K562 (cell line): ENCODE measurements at regions not wholly inside any gene's neighbourhood (a gene's known extent, or its start where the extent isn't known, plus 50 kb on each side); places are given as distances from the start of the nearest gene placed in this dataset.
A peak's percentile ranks its signal among the peaks of the same experiment; 100 is the strongest.

Experiments used
- ATAC-seq: fragments of 200-7000 bp; cut with Tn5 transposase; 3 replicates; pipeline ENCODE4 v1.9.1; 2020; ENCODE audit warnings: moderate library complexity
- BruUV-seq: library from RNA; stranded (reverse); fragments of 400-500 nt; replicated peaks from 2 replicates; lab custom pipeline; 2021; lab: Mats Ljungman, UMichigan
- CTCF ChIA-PET: fragments of 300-600 bp; formaldehyde crosslinking; extraction: SDS; loops from one replicate; lab custom pipeline; 2021; ENCODE audit warnings: low intra/inter-chr PET ratio; lab: Yijun Ruan, JAX
- POLR2A ChIA-PET: fragments of 300-600, 350-650 bp; sonication (Branson Sonifier 250); formaldehyde crosslinking; extraction: SDS; loops from one replicate; lab custom pipeline; 2021; ENCODE audit warnings: antibody characterized with exemption, inconsistent platforms; lab: Yijun Ruan, JAX
- DNase-seq, 4 experiments: peaks; one replicate each; pipeline versions ENCODE4 v3.0.0 to v3.0.0-alpha.2; 2011 to 2018; ENCODE audit warnings: low spot score in 3 of 4, mixed read lengths in 3 of 4; ENCODE audit errors: extremely low read depth in 1 of 4
- FAIRE-seq: peaks from 2 replicates; lab custom pipeline; 2011; peaks lifted over from hg19 to GRCh38; lab: Jason Lieb, UNC
- H2AFZ ChIP-seq: 2 replicates; pipeline ENCODE4 v1.6.0; 2011; ENCODE audit warnings: low read depth, low read length, control low read depth, inconsistent platforms
- H3K27ac ChIP-seq: fragments of 200-600 bp; 3 replicates; pipeline ENCODE4 v1.8.0; 2011; ENCODE audit warnings: low read depth, mild to moderate bottlenecking, control low read depth, inconsistent platforms, low read length, moderate library complexity, mixed read lengths; ENCODE audit errors: extremely low read depth
- H3K27me3 ChIP-seq, 2 experiments: fragments of 300-600 bp in 1 of 2; 2 replicates in 1 of 2; 3 replicates in 1 of 2; pipeline versions ENCODE4 v1.6.0 to v1.8.0; 2011; ENCODE audit warnings: inconsistent platforms in 2 of 2, low read length in 2 of 2, mild to moderate bottlenecking in 1 of 2, mixed read lengths in 1 of 2, moderate library complexity in 1 of 2; ENCODE audit not compliant: control insufficient read depth in 2 of 2, insufficient read depth in 2 of 2
- H3K36me3 ChIP-seq: fragments of 300-600 bp; 3 replicates; pipeline ENCODE4 v1.8.0; 2011; ENCODE audit warnings: mild to moderate bottlenecking, low read length, inconsistent platforms; ENCODE audit not compliant: control insufficient read depth, insufficient read depth
- H3K4me1 ChIP-seq, 2 experiments: fragments of 200-600 bp in 1 of 2; replicated peaks in 1 of 2; 2 replicates in 1 of 2; 3 replicates in 1 of 2; pipeline versions ENCODE4 v1.5.1 to v1.8.0; 2011; ENCODE audit warnings: inconsistent platforms in 2 of 2, low read length in 2 of 2, mild to moderate bottlenecking in 1 of 2, mixed read lengths in 1 of 2, moderate library complexity in 1 of 2; ENCODE audit not compliant: control insufficient read depth in 2 of 2, insufficient read depth in 2 of 2
- H3K4me2 ChIP-seq: 2 replicates; pipeline ENCODE4 v1.6.1; 2011; ENCODE audit warnings: low read length, control low read depth, inconsistent platforms, mixed read lengths; ENCODE audit not compliant: insufficient read depth
- H3K4me3 ChIP-seq: fragments of 200-600 bp; sonication (generic), shearing (Covaris generic); 2 replicates; pipeline ENCODE4 v1.5.1; 2016; ENCODE audit warnings: control low read depth, inconsistent platforms
- H3K79me2 ChIP-seq: fragments of 200-600 bp; 3 replicates; pipeline ENCODE4 v1.8.0; 2011; ENCODE audit warnings: low read length, inconsistent platforms; ENCODE audit not compliant: control insufficient read depth, insufficient read depth
- H3K9ac ChIP-seq, 2 experiments: 2 replicates each; pipeline versions ENCODE4 v1.6.0 to v1.6.1; 2011; ENCODE audit warnings: low read depth in 2 of 2, low read length in 2 of 2, control low read depth in 1 of 2, inconsistent platforms in 1 of 2, mild to moderate bottlenecking in 1 of 2, mixed read lengths in 1 of 2; ENCODE audit not compliant: insufficient read depth in 1 of 2
- H3K9me1 ChIP-seq: one replicate; pipeline ENCODE4 v1.6.0; 2011; ENCODE audit warnings: inconsistent platforms, mild to moderate bottlenecking, low read length, moderate library complexity; ENCODE audit not compliant: control insufficient read depth, insufficient read depth
- H3K9me3 ChIP-seq: replicated peaks from 2 replicates; pipeline ENCODE4 v1.5.1; 2011; ENCODE audit warnings: low read depth, low read length, inconsistent platforms; ENCODE audit not compliant: control insufficient read depth, insufficient read depth
- H4K20me1 ChIP-seq: replicated peaks from 2 replicates; pipeline ENCODE4 v1.6.1; 2011; ENCODE audit warnings: low read length, inconsistent platforms, mixed read lengths; ENCODE audit not compliant: control insufficient read depth, insufficient read depth
- MIER1 ChIP-seq: fragments of 450-650 bp; IDR thresholded peaks from 2 replicates; pipeline ENCODE4 v1.6.1; 2016; ENCODE audit warnings: antibody characterized with exemption, mild to moderate bottlenecking, low read depth
- ZKSCAN1 ChIP-seq: fragments of 150-350 bp; IDR thresholded peaks from 2 replicates; pipeline ENCODE4 v1.6.1; 2016; ENCODE audit warnings: low read depth, low read length
- ZNF592 ChIP-seq: fragments of 450-650 bp; IDR thresholded peaks from 2 replicates; pipeline ENCODE4 v1.6.1; 2017; ENCODE audit warnings: antibody characterized with exemption, mild to moderate bottlenecking
- WGBS: fragments of 100-300 bp; shearing (Covaris generic); methylation state at CpG from one replicate; pipeline ENCODE4 v1.1.6; 2016; ENCODE audit warnings: low coverage, mixed read lengths; ENCODE audit not compliant: insufficient coverage; ENCODE audit errors: missing lambda C conversion rate; 5-methylcytosine and 5-hydroxymethylcytosine counted together
- in situ Hi-C: fragments of 300-500 bp; cut with MboI; formaldehyde crosslinking; loops from 4 replicates; pipeline ENCODE4 v1.15.0; 2018; ENCODE audit warnings: inconsistent platforms, mixed read lengths
- intact Hi-C: fragments of 100-400 bp; cut with micrococcal nuclease; formaldehyde crosslinking; loops from 2 replicates; pipeline ENCODE4 v1.14.2; 2022

- POLR2A ChIA-PET = no interaction called here
- Histone ChIP-seq H3K9ac (no peak overlapping the region), H3K9me1 (no peaks in the 10 kb centered on the region)
- TF ChIP-seq ZKSCAN1 (peak; percentile 78), MIER1 (no peak)
- TF ChIP-seq, all 486 proteins: peak for 1
- Histone ChIP-seq H4K20me1 (no peaks in the 10 kb centered on the region), H3K4me1 (no peaks in the 10 kb centered on the region), H3K36me3 (no peaks in the 10 kb centered on the region), H3K9me3 (no peaks in the 10 kb centered on the region), H3K4me3 (no peak overlapping the region), H3K27me3 (no peaks in the 10 kb centered on the region), H3K27ac (no peak overlapping the region), H3K4me2 (no peak overlapping the region), H3K79me2 (no peaks in the 10 kb centered on the region), H2AFZ (no peak overlapping the region)
- BruUV-seq = no TSS peak
- in situ Hi-C loops (no loop called here), intact Hi-C loops (no loop called here)
- no peak for FAIRE-seq
- no peak for ATAC-seq
- 0% methylated on average over 2 of the region's 2 CpGs for WGBS
- DNase-seq = no peak
- CTCF ChIA-PET = no interaction called here
Measured at GRCh38 chr13:31864307-31864706, 125.0 kb downstream of the RXFP2 start.

GRCh38 chr13:31866099-31866498 lies 126.8 kb downstream of the RXFP2 start:
- POLR2A ChIA-PET = no interaction called here
- no peak overlapping the region for H3K4me2 ChIP-seq
- intact Hi-C loops (no loop called here), in situ Hi-C loops (no loop called here)
- FAIRE-seq = no peak
- no peak overlapping the region for H3K27ac ChIP-seq
- H4K20me1 ChIP-seq = no peaks in the 10 kb centered on the region
- H3K9ac ChIP-seq = no peak overlapping the region
- no peak overlapping the region for H2AFZ ChIP-seq
- no peaks in the 10 kb centered on the region for H3K79me2 ChIP-seq
- no peaks in the 10 kb centered on the region for H3K36me3 ChIP-seq
- H3K4me1 ChIP-seq = no peaks in the 10 kb centered on the region
- BruUV-seq = no TSS peak
- H3K9me1 ChIP-seq = no peaks in the 10 kb centered on the region
- CTCF ChIA-PET = no interaction called here
- H3K9me3 ChIP-seq = no peaks in the 10 kb centered on the region
- no peak overlapping the region for H3K4me3 ChIP-seq
- ATAC-seq = no peak
- no peak for DNase-seq
- H3K27me3 ChIP-seq = no peaks in the 10 kb centered on the region
- no peak for TF ChIP-seq ZNF592
